Fibroblast of skin of left quadriceps (primary cell): ENCODE measurements at regions not wholly inside any gene's neighbourhood (a gene's known extent, or its start where the extent isn't known, plus 50 kb on each side); places are given as distances from the start of the nearest gene placed in this dataset.
"Not testable (repeated sequence)": the region's sequence is repeated elsewhere in the genome, so short reads cannot be mapped to it uniquely, and the experiment has no call there.

Experiments used
- DNase-seq, 2 experiments: peaks; one replicate each; pipeline ENCODE4 v3.0.0-alpha.2; 2013; ENCODE audit warnings: low read depth in 2 of 2

DNA sequence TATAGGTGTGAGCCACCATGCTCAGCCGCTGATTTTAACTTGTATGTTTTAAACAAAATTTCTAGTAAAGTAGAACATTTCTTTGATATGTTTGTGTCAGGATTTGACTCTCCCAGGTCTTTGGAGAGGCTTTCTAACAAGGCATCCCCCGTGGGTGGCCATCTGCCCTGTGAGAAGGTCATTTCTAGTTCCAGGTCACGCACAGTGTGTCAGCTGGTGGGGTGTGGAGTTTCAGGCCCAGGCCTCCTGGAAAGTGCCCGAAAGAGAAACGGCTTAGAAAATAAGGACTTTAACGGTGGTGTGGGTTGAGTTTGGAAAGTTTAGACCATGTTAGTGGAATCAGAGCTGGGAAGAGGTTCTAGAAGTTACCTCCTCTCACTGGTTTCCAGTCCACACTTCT, 61.0 kb downstream of the SPDYE17 start:
- DNase-seq, result not testable (repeated sequence)

DNA sequence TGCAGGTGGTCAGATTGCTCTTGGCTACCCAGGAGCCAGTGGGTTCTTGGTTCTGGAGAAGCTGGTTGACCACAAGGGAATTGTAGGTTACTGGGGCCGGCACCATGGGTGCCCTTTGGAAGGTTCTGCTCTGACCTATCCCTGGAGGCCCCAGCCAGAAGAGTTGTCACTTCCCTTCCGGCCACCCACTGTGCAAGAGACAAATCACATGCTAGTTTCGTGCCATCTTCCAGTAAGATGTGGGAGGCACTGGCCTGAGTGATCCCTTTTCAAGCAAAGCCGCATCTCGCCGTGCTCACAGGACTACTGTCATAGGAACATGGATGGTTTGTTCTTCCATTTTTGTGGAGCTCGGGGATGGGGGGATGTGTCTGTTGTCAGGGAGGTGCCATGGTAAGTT, 62.3 kb downstream of the SPDYE17 start:
- not testable (repeated sequence) for DNase-seq

DNA sequence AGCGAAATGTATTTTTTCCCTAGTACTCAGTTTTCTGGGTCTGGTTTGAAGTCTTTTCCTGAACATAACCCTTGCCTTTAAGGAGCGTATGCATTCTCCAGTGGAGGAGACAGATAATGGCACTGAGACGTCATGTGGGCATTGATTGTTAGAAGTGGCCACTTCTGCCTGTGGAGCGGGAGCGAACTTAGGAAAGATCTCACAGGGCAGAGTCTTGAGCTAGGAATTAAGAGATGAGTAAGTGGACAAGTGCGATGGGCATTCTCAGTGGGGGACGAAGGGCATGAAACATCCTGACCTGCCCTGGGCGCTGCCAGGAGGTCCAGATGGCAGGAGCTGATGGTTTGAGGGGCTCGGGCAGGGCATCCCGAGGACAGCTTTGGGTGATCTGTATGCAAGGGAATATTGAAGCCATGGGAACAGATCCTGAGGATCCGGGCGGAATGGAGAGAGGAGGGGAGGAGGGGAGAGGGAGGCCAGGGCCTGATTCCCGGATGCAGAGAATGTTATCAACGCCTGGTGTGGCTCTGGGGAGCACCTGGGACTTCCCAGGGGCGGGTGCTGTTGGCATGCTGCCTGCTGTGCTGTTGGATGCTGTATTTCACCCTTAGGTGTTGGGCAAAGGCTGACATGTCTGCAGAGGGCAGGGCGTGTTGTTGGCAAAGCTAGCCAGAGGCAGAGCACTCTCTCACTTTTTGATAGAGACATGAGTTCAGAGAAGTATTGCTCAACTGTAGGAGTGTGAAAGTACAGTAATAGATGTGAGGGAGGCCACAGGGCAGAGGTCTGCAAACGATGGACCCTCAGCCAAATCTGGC, 66.2 kb downstream of the SPDYE17 start:
- DNase-seq, result not testable (repeated sequence)

DNA sequence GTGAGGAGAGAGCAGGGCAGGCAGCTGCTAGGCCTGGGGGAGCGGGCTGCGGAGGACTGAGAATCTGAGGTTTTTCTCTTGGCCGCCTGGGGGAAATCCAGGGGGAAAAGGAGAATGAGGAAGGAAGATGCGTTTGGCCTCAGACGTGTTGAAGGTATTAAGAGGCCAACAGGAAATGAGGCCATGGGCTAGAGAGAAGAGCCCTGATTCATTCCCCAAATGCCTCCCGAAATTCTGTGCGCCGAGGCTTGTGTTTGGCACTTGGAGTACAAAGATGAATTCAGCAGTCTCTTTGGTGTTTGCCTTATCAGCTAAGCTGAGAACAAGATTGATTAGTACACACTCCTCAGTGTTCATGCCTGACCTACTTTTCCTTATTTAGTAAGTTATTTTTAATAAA, 68.1 kb downstream of the SPDYE17 start:
- not testable (repeated sequence) for DNase-seq

DNA sequence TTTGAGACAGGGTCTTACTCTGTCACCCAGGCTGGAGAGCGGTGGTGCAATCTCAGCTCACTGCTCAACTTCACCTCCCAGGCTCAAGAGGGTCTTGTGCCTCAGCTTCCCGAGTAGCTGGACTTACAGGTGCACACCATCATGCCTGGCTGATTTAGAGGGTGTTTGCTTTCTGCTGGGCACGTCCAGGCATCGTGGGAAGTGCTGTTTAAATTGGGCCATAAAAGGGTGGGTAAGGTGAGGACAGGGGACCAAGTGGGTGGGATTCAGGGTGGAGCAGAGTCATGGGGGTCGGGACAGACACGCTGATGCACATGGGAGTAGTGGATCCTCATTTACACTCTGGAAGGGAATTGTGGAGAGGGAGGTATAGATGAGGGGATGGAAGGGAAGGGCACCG, 69.1 kb downstream of the SPDYE17 start:
- not testable (repeated sequence) for DNase-seq

DNA sequence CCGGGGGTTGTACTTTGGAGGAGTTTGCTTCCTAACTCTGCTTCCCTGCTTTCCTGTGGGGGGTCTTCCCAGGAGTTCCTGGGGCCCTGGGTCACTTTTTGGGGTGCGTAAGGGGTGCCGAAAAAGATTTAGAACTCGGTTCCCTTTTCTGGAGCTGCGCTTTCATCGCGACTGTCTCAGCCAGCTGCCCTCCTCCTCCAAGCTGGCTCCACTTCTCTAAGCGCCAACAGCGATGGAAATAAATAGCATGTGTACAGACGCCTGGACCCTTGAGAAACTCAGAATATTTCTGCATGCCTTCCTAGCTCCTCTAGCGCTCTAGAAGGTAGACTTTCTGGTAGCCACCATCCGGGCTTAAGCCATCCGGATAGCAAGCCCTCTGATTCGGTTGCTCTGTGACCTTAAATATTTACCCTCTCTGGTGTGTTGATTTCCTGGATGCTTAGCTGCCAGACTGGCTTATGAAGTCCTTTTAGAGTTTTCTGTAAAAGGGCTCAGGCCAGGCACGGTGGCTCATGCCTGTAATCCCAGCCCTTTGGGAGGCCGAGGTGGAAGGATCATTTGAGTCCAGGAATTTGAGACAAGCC, 71.7 kb downstream of the SPDYE17 start:
- not testable (repeated sequence) for DNase-seq

DNA sequence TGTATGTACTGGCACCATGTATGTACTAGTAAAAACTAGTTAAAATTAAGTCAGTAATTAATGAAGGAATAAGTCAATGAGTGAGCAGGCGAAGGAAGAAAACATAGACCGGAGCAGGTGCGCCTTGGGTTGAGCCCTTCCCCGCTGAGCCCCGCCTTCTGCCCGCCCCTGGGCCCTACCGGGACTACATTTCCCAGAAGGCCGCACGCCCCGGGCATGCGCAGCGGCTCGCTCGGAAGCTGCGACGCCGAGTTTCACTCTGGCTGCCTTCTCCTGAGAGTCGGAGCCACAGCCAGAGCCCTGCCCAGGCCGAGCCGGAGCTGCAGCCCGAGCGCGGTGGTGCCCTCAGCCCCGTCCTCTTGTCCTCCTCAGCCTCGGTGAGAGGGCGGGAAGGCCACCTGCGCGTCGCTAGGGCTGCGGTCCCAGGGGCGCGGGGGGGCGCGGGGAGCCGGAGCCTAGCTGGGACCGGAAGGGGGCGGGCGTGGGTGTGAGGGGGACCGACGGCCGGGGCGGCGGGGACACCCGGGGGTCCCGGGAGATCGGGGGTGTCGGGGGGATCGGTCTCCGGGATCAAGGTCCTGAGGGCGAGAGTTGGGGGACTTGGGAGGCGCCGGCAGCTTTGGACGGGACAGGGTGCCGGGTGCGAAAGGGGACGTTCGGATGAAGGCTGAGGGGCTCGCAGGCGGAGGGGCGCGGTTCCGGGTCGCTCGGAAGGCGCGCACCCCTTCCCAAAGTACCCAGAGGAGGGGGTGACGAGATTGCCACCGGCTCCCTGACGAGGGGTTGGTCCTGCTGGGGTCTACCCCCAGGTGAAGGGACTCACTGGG, 72.4 kb downstream of the SPDYE17 start:
- DNase-seq, result not testable (repeated sequence)

DNA sequence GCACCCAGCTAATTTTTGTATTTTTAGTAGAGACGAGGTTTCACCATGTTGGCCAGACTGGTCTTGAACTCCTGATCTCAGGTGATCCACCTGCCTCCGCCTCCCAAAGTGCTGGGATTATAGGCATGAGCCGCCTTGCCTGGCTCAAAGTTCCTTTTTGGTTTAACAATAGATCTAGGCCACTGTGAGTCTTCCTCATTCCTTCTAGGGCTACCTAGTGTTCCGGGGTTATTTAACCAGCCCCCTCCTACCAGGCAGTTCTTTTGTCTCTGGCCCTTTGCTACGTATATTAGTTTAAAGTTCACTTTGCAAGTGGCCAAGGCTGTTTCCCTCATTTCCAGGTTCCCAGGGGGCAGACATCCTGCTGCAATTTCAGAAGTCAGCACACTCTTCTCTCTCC, 75.6 kb downstream of the SPDYE17 start:
- DNase-seq, result not testable (repeated sequence)

DNA sequence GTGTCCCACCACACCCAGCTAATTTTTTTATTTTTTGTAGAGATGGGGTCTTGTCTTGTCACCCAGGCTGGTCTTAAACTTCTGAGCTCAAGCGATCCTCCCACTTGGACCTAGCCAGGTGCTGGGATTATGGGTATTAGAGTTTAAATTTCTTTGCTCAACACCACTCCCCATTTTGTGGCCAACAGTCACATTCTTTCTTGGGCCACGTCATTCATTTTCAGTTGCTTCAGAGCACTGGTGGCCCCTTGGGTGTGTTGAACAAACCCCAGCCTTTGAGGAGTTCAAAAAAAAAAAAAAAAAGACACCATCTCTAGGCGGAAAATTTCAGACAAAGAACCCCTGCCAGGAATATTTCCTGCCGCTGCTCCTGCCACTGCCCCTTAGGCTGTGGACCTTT, 77.0 kb downstream of the SPDYE17 start:
- not testable (repeated sequence) for DNase-seq

DNA sequence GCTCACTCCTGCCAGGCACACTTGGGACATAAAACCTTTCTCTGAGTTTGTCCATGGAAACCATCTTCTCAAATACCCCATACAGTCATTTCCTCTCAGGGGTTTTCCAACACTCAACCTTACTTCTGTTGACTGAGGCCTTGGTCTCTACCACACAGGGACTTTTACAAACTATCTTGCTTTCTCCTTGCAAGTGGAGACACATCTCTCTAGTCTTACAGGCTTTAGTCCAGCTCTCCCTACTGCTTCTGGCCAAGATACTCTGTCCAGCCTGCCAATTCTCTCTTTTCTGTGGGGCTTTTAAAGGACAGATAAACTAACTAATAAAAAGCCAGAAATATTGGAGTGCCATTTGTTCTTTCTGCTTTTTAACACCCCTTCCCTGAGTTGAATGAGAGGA, 87.6 kb downstream of the SPDYE17 start:
- DNase-seq, result not testable (repeated sequence)

DNA sequence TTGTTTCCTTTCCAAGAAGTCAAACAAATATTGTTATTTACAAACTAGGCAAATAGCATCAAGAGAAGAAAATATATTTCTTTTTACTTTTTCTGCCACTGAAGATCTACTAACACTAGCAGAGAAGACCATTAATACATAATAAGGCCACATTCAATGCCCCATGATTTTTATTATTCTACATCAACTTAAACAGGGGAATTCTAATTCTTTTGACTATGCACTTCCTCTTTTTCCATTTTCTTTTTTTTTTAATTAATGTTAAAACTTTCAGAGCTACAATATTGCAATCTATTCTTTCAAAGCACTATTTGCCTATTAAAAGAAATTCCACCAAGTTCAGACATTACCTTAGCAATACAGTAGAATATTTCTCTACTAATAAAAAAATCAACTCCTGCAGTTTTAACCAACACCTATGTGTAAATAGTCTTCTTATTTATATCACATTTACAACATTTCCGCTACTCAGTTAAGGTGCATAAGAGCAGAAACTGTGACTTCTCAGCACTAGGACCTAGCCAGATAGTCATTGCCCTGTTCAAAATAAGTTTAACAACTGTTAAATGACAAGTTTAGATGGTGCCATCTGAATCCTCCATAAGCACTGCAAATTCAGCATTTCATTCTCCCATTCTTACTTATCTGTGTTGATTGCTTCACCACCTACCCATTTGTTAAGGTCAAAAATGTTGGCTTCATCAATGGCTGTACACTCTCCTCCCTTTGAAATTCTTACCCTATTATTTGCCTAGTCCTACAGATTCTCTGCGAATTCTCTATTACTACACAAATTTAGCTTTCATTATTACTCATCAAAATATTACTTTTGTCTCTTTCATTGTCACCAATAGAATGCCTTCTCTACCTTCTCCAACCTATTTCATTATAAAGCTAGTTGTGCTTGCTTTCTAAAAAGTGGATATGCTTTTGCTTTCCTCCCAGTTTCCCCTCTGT, 90.1 kb downstream of the SPDYE17 start:
- not testable (repeated sequence) for DNase-seq

DNA sequence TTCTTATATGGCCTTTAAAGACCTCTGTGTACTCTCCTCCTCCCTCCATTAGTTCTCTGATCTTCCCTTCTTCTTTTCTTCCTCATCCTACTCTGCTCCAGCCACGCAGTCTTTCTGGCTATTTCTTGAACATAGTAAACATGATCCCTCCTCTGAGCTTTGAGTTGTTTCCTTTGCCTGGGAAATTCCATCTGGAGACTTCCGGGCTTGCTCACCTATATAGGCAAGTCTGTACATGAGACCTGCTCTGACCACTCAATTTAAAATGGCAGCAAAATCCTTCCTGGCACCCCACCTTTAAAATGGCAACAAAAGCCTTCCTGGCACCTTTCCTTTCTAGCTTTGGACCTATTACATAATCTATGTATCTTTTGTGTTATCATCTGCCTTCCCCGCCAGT, 94.4 kb downstream of the SPDYE17 start:
- not testable (repeated sequence) for DNase-seq

DNA sequence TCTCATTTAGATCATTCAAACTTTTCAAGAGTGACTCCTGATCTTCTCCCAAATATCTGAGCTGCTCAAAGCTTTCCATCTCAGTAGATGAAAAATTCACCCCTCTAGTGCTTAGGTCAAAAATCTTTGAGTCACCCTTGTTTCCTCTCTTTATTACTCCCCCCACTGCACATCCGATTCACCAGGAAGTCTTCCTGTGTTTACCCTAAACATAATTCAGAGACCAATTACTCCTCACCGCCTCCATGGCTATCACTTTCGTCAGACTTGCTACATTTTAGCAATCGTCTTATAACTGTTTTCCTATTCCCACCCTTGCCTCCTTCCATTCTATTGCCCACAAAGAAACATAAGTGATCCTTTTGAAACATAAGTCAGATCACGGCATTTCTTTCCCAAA, 94.8 kb downstream of the SPDYE17 start:
- not testable (repeated sequence) for DNase-seq

DNA sequence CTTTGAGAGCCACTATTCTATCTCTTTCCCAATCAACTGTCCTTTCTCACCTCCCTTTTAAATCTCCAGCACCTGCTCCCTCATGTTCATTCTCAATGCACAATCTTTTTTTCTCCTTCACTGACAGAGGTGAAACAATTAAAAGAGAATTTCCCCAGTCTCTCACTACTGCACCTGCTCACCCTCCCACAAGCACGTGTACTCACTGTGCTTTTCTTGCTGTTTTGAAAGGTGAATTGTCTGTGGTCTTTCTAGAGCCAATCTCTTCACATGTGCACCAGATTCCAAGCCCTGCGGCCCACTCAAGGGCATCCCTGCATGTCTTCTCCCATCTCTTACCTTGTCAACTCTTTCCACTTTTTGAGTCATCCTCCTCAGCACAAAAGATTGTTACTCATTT, 95.8 kb downstream of the SPDYE17 start:
- DNase-seq, result not testable (repeated sequence)

DNA sequence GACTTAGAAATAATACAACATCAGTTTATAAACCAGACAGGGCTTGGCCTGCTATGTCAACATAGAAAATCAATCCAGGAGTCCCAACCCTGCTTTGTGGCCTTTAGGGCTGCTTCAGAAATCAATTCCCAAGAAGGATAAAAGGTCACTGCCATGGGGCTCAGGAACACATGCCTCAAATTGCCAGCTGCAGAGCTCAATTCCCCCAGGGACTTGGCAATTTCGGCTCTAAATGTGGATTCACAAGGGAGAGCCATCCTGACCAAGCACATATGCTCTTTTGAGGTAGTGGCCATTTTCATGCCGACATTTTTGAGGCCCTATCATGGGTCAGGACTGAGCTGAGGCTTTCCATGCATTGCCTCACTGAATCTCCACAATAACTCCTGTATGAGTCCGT, 97.5 kb downstream of the SPDYE17 start:
- DNase-seq, result not testable (repeated sequence)

DNA sequence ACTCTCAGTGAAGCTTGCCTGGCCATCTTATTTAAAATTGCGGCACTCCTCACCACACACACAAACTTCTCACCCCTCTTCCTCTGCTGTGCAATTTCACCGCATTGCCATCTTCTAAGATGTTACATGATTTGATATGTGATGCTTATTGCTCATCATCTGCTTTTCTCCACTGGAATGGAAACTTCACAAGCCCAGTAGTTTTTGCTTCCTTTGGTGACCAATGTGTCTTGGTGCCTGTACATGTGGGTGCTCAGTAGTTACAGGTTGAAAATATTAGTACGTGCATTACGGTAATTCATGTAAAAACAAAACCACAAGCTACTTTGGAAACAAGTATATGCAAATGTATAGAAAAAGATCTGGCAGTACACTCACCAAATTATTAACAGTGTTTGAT, 99.2 kb downstream of the SPDYE17 start:
- DNase-seq, result not testable (repeated sequence)

DNA sequence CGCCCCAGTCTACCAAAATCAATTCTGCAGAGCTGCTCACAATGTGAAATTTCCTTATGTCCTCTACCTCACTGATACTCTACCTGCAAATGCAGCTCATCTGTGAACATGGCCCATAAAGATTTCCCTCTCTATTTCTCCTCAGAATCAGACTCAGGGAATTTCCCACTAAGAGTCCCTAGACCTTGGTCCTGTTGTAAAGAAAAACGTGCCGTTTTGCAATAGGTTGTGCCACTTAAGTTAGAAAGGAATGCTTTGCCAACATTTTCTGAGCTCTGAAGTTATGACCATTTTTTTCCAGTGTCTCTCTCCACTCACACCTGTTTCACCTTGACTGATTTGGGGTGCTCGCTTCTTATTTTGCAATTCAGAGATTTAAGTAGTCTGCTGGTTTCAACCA, 100.7 kb downstream of the SPDYE17 start:
- DNase-seq, result not testable (repeated sequence)

DNA sequence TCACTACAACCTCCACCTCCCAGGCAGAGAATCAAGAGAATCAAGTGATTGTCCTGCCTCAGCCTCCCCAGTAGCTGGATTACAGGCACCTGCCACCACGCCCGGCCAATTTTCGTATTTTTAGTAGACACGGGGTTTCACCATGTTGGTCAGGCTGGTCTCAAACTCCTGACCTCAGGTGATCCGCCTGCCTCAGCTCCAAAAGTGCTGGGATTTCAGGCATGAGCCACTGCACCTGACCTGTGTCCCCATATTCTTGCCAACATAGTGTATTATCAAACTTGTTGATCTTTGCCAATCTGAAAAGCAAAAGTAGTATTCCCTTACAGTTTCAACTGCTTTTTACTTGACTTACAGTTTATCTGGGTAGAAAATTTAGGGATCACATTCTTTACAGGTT, 101.7 kb downstream of the SPDYE17 start:
- DNase-seq, result not testable (repeated sequence)

DNA sequence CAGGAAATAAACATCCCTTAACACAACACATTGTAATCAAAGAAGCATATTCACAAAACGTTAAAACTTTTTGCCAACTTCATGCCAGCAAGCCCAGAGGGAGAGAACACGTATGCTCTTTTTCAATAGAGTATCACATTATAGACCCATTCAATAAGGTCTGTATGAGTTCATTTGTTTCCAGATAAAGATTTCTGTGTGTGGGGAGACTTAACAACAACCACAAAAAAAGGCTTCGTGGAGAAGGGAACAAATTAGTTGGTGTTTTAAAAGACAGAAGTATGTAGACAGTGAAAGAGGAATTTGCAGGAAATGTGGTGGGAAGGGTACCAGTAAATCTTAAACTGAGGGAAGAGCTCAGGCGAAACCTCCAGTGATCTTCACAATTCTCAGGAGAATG, 103.4 kb downstream of the SPDYE17 start:
- not testable (repeated sequence) for DNase-seq

DNA sequence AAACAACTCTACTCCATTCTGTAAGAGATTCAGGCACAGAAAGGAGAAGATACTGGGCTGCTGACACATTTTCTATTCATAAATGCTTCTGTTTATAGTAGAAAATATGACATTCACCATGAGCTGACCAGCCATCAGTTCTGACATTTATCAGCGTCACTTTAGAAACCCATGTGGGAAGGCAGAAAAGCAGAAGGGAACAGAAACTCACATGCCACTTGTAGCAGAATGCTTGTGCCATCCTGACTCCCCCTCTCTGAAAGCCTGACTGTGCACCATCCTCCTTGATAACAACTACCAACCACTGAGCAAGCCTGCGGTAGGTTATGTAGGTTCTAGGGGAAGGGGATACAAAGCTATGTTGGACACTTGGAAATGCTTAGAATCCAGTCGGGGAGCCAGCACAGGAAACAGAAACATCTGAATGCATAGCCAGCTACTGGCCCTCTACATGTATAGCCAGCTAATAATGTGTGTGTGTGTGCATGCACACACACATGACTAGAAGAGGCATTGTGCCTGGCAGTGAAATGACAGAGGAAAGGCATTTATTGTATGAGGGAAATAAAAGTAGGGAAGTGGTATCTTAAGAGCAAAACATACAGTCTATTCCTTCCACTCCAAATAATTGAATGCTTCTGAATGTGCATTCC, 104.3 kb downstream of the SPDYE17 start:
- DNase-seq, result not testable (repeated sequence)

DNA sequence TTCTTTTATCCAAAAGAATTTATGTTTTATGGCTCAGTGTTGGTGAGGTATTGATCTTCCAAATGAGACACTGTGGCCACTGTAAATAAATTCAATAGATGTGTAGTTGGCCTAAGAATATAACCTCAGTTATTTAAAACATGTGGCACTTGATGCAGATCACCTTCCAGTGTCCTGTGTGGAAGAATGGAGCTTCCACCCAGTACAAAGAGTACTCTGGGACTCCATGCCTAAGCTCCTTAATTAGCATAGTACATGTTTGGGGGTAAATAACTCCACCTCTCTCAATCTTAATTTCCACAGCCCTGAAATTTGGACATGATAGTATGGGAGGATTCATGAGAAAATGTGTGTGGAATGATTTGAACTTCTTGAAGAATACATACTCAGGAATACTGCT, 105.7 kb downstream of the SPDYE17 start:
- DNase-seq, result not testable (repeated sequence)
